ENCODE measurements at regions not wholly inside any gene's neighbourhood (a gene's known extent, or its start where the extent isn't known, plus 50 kb on each side); places are given as distances from the start of the nearest gene placed in this dataset.

DNA sequence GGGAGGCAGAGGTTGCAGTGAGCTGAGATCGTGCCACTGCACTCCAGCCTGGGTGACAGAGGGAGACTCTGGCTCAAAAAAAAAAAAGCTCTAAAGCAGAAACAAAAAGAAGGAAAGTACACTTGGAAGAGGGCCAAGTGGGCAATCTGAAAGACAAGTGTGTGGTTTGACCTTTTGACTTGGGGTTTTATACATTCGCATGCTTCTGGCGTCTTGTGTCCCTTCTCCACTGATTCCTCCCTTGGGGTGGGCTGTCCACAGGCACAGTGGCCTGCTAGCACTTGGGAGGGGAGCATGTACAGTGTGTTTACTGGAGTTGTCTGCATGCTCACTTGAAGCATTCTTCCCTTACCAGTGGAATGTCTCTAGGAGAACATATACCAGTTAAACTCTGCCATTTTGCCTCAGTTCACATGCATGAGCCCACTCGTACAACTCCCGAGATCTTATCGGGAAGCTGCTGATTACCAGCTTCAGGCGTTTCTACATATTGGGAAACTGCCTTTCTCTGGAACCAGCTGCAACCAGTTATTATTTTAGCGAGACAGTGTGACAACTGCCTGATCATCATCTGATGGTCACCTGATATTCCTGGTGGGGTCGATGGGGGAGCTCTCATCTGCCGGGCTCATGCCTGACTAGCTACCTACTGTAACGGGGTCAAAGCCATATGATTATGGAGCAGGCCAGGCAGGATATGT, 113.5 kb upstream of the ZNF678 start:
- TF ChIP-seq, protein P1, sequence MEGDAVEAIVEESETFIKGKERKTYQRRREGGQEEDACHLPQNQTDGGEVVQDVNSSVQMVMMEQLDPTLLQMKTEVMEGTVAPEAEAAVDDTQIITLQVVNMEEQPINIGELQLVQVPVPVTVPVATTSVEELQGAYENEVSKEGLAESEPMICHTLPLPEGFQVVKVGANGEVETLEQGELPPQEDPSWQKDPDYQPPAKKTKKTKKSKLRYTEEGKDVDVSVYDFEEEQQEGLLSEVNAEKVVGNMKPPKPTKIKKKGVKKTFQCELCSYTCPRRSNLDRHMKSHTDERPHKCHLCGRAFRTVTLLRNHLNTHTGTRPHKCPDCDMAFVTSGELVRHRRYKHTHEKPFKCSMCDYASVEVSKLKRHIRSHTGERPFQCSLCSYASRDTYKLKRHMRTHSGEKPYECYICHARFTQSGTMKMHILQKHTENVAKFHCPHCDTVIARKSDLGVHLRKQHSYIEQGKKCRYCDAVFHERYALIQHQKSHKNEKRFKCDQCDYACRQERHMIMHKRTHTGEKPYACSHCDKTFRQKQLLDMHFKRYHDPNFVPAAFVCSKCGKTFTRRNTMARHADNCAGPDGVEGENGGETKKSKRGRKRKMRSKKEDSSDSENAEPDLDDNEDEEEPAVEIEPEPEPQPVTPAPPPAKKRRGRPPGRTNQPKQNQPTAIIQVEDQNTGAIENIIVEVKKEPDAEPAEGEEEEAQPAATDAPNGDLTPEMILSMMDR (conservative IDR thresholded peaks at IDR 0.05; ENCODE audit: low read length) = no peak
- no peak overlapping the region for H3K4me3 ChIP-seq (ENCODE audit: low read length)
- no peak for DNase-seq (ENCODE audit: low read depth)

DNA sequence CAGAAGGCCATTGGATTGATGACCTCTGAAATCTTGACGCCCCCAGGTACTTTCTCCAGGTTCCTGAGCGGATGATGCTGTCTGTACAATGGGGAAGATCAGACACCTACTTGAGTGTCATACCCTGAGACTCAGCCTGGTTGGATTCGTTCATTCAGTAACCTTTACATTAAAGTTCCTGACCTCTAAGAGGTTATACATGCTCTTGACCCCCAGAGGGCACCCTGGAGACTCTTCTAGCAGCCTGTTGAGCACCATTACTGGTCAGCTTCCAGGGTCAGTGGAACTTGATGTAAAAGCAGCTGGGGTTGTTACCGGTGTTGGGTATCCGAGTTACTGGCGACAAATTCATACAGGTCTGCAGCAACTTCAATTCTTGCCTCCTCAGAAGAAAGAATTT, 114.3 kb upstream of the ZNF678 start:
- TF ChIP-seq, protein P1 (conservative IDR thresholded peaks at IDR 0.05; ENCODE audit: low read length) = peak; percentile 58
- no peak overlapping the region for H3K4me3 ChIP-seq (ENCODE audit: low read length)
- peak; percentile 34 for DNase-seq (ENCODE audit: low read depth)

DNA sequence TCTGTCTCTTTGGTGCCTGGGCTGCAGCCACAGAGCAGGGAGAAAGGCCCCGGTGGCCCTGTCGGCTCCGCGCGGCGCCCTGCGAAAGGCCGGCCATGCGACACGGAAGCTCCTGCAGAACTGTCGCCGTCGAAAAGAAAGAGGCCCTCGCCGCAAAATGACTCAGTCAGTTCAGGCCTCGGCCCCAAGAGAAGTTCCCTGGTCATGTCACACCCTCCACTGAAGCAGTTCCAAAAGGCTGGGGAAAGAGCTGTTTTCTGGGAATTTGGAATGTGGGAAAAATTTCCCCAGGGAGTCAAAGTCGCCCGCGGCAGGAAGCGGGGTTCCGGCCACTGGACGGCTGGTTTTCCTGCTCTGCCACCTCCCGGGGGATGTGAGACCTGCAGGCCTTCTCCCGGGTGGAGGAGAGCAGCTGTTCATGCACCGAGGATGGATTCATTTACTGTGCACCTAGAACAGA, 115.8 kb upstream of the ZNF678 start:
- DNase-seq (ENCODE audit: low read depth) = peak; percentile 47
- TF ChIP-seq, protein P1 (conservative IDR thresholded peaks at IDR 0.05; ENCODE audit: low read length) = peak; percentile 56
- H3K4me3 ChIP-seq (ENCODE audit: low read length) = no peak overlapping the region

DNA sequence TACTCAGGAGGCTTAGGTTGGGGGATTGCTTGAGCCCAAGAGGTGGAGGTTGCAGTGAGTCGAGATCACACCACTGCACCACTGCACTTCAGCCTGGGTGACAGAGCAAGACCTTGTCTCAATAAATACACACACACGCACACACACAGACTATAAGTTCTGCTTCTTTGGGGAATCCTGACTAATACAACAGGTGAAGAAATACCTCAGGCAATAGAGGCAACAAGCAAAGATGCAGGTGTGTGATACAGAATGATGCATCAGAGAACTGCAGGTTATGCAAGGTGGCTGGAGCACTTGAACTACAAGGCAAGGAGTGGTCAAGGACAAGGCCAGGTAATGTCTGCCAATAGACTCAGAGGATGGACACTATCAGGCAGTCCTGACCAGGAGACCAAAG, 117.6 kb upstream of the ZNF678 start:
- no peak for DNase-seq (ENCODE audit: low read depth)
- TF ChIP-seq, protein P1 (conservative IDR thresholded peaks at IDR 0.05; ENCODE audit: low read length) = no peak
- H3K4me3 ChIP-seq (ENCODE audit: low read length) = no peak overlapping the region

DNA sequence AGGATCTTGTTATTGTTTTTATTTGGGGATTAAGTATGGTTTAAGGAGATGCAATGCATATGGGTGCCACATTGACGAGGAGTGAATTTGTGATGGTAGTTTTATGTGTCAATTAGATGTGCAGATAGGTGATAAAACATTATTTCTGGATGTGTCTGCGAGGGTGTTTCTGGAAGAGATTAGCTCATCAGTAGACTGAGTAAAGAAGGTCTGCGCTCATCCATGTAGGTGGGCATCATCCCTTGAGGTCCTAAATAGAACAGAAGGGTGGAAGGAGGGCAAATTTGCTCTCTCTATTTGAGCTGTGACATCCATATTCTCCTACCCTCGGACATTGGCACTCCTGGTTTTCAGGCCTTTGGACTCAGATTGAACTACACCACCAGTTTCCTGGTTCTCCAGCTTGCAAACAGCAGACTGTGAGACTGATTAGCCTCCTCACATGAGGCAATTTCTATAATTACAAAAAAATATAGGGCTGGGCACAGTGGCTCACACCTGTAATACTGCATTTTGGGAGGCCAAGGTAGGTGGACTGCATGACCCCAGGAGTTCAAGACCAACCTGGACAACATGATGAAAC, 118.2 kb upstream of the ZNF678 start:
- TF ChIP-seq, protein P1 (conservative IDR thresholded peaks at IDR 0.05; ENCODE audit: low read length) = no peak
- no peak overlapping the region for H3K4me3 ChIP-seq (ENCODE audit: low read length)
- no peak for DNase-seq (ENCODE audit: low read depth)

DNA sequence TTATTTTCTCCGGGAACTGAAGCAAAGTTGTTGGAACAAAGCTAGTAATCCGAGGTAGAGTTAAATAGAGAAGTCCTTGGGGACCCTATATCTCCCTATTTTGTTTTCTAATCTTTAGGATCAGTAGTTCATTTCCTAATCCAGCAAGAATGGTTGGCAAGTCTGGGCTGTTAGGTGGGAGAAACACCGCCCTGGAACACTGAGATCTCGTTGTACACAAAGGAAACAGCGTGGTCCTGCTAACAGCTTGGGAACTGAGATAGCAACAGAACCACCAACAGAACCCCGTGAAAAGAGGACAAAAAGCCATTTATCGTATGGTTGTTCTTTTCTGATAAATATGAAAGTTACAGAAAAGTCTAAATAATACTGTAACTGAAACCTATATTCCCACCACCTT, 121.9 kb upstream of the CDC42BPA start:
- TF ChIP-seq, protein P1 (conservative IDR thresholded peaks at IDR 0.05; ENCODE audit: low read length) = no peak
- no peak overlapping the region for H3K4me3 ChIP-seq (ENCODE audit: low read length)
- no peak for DNase-seq (ENCODE audit: low read depth)

DNA sequence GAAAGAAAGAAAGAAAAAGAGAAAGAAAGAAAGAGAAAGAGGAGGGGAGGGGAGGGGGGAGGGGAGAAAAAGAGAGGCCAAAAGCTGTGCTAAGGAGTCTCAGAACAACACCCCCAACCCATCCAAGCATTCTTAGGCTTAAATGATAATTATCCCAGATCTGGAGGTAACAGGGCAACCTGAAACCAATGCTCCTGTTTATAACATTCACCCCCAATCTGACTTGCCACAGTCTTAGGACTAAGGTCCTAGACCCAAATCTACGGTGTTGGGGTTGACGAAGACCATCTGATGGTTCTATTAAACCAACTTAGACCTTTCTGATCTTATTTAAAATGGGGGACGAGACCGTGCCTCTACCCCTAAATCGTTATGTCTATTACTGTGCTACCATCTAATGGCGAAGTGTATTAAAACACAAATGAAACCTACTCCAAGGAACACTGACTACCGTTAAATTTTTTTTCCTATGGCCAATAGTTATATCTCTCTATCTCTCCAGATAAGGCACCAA, 119.3 kb upstream of the CDC42BPA start:
- DNase-seq (ENCODE audit: low read depth) = peak; percentile 61
- TF ChIP-seq, protein P1 (conservative IDR thresholded peaks at IDR 0.05; ENCODE audit: low read length) = peak; percentile 54
- H3K4me3 ChIP-seq (ENCODE audit: low read length) = peak overlapping the region; percentile 58

Data from AG10803 (cell line).